ENCODE measurements at regions not wholly inside any gene's neighbourhood (a gene's known extent, or its start where the extent isn't known, plus 50 kb on each side); places are given as distances from the start of the nearest gene placed in this dataset.

- CTCF ChIA-PET: interaction anchor here (0.8 to 2.0 kb wide), 11 partner anchors 10 to 1523 kb away, joined by 3 to 12 read pairs (median 5); partner anchors contain the start of gene DNAH7
- no peaks in the 10 kb centered on the region for H3K36me3 ChIP-seq (ENCODE audit: control insufficient read depth in 2 of 2, insufficient read depth in 2 of 2, low read length in 1 of 2)
- TF ChIP-seq ZBTB11 (CRISPR knock-in tag; IDR thresholded peaks at IDR 0.05) (no peak), GATAD2B (conservative IDR thresholded peaks at IDR 0.05; ENCODE audit: low read depth) (no peak), SKIL (IDR thresholded peaks at IDR 0.05; ENCODE audit: low read depth, poor library complexity, severe bottlenecking) (no peak), E2F8 (IDR thresholded peaks at IDR 0.05; ENCODE audit: low read depth, partially characterized antibody) (no peak), RAD51 (IDR thresholded peaks at IDR 0.05) (peak; percentile 41; the same call in 1 of the 2 replicates), ZSCAN29 (IDR thresholded peaks at IDR 0.05) (no peak), SMARCA5 (IDR thresholded peaks at IDR 0.05) (no peak), IKZF1 (conservative IDR thresholded peaks at IDR 0.05) (no peak), ZBTB33 (IDR thresholded peaks at IDR 0.05) (no peak), FOXM1 (IDR thresholded peaks at IDR 0.05; ENCODE audit: low read depth, low read length) (no peak), HCFC1 (IDR thresholded peaks at IDR 0.05; ENCODE audit: low read length) (no peak), RB1 (IDR thresholded peaks at IDR 0.05; ENCODE audit: borderline replicate concordance) (no peak), HDAC2 (IDR thresholded peaks at IDR 0.05) (no peak), TCF3 (IDR thresholded peaks at IDR 0.05; ENCODE audit: borderline replicate concordance, insufficient read depth, low read depth, low read length) (no peak), RBBP5 (conservative IDR thresholded peaks at IDR 0.05) (no peak), MTA3 (IDR thresholded peaks at IDR 0.05; ENCODE audit: borderline replicate concordance, low read length) (no peak)
Observed at GRCh38 chr2:194545978-194546377, 1111.0 kb upstream of the SLC39A10 start.

More at GRCh38 chr2:194545978-194546377, 1111.0 kb upstream of the SLC39A10 start:
- intact Hi-C loops (cut with micrococcal nuclease; ENCODE audit: unreplicated experiment): loop anchor here (1.0 kb wide), 3 partner anchors 273 to 772 kb away; no protein-coding TSS in a partner anchor
- no peaks in the 10 kb centered on the region for H4K20me1 ChIP-seq (ENCODE audit: control insufficient read depth, insufficient read depth)
- ATAC-seq (peak; percentile 64), DNase-seq (ENCODE audit: low read depth, low spot score) (no peak), FAIRE-seq (no peak)
- no peaks in the 10 kb centered on the region for H3K9me3 ChIP-seq (replicated peaks; ENCODE audit: control insufficient read depth, insufficient read depth, low read length)
- H2AFZ ChIP-seq (ENCODE audit: control insufficient read depth, low read depth, low read length): no peak overlapping the region
- no peak overlapping the region for H3K4me2 ChIP-seq (ENCODE audit: control insufficient read depth, insufficient read depth)
- in situ Hi-C loops (cut with MboI): loop anchor here (10.0 kb wide), 1 partner anchor 759 kb away; no protein-coding TSS in a partner anchor
- H3K4me1 ChIP-seq (ENCODE audit: control insufficient read depth, insufficient read depth, low read length): no peaks in the 10 kb centered on the region
- ChIA-PET SMC1A (ENCODE audit: uncharacterized antibody, unreplicated experiment) (interaction anchor here (1.2 to 2.8 kb wide), 5 partner anchors 13 to 774 kb away, joined by 3 to 15 read pairs (median 5); no protein-coding TSS in a partner anchor), POLR2A (no interaction called here), RAD21 (ENCODE audit: unreplicated experiment) (interaction anchor here (0.7 to 1.7 kb wide), 10 partner anchors 10 to 1521 kb away, joined by 3 to 9 read pairs (median 4); no protein-coding TSS in a partner anchor)
- H3K4me3 ChIP-seq: no peak overlapping the region
- no TSS peak for BruUV-seq (replicated peaks)
- no peaks in the 10 kb centered on the region for H3K79me2 ChIP-seq (ENCODE audit: control insufficient read depth, insufficient read depth, low read length)
- WGBS (ENCODE audit: insufficient coverage, insufficient replicate concordance, low lambda C conversion rate, missing lambda C conversion rate): 50% methylated on average over 1 of the region's 1 CpG
- no peaks in the 10 kb centered on the region for H3K27me3 ChIP-seq (replicated peaks in 1 of 2; ENCODE audit: control insufficient read depth in 2 of 2, insufficient read depth in 2 of 2, low read length in 1 of 2)
- H3K9ac ChIP-seq (ENCODE audit: control insufficient read depth, insufficient read depth, low read length): no peak overlapping the region
- no peak overlapping the region for H3K27ac ChIP-seq (ENCODE audit: control insufficient read depth, insufficient read depth)

Measured in GM12878 (cell line).